ENCODE measurements at regions not wholly inside any gene's neighbourhood (a gene's known extent, or its start where the extent isn't known, plus 50 kb on each side); places are given as distances from the start of the nearest gene placed in this dataset.

- TF ChIP-seq MGA (IDR thresholded peaks at IDR 0.05) (no peak), ARID3A (IDR thresholded peaks at IDR 0.05; ENCODE audit: borderline replicate concordance, low read depth, low read length) (no peak), EHMT2 (IDR thresholded peaks at IDR 0.05) (no peak), ELF2 (CRISPR knock-in tag; IDR thresholded peaks at IDR 0.05) (no peak), EGR1 (conservative IDR thresholded peaks at IDR 0.05) (no peak), ZFX (CRISPR knock-in tag; IDR thresholded peaks at IDR 0.05) (no peak), SOX6 (IDR thresholded peaks at IDR 0.05) (no peak), BRCA1 (IDR thresholded peaks at IDR 0.05) (no peak), BRCA1 (CRISPR knock-in tag; IDR thresholded peaks at IDR 0.05) (no peak), ZC3H8 (IDR thresholded peaks at IDR 0.05) (no peak)
- TF ChIP-seq, protein P1, sequence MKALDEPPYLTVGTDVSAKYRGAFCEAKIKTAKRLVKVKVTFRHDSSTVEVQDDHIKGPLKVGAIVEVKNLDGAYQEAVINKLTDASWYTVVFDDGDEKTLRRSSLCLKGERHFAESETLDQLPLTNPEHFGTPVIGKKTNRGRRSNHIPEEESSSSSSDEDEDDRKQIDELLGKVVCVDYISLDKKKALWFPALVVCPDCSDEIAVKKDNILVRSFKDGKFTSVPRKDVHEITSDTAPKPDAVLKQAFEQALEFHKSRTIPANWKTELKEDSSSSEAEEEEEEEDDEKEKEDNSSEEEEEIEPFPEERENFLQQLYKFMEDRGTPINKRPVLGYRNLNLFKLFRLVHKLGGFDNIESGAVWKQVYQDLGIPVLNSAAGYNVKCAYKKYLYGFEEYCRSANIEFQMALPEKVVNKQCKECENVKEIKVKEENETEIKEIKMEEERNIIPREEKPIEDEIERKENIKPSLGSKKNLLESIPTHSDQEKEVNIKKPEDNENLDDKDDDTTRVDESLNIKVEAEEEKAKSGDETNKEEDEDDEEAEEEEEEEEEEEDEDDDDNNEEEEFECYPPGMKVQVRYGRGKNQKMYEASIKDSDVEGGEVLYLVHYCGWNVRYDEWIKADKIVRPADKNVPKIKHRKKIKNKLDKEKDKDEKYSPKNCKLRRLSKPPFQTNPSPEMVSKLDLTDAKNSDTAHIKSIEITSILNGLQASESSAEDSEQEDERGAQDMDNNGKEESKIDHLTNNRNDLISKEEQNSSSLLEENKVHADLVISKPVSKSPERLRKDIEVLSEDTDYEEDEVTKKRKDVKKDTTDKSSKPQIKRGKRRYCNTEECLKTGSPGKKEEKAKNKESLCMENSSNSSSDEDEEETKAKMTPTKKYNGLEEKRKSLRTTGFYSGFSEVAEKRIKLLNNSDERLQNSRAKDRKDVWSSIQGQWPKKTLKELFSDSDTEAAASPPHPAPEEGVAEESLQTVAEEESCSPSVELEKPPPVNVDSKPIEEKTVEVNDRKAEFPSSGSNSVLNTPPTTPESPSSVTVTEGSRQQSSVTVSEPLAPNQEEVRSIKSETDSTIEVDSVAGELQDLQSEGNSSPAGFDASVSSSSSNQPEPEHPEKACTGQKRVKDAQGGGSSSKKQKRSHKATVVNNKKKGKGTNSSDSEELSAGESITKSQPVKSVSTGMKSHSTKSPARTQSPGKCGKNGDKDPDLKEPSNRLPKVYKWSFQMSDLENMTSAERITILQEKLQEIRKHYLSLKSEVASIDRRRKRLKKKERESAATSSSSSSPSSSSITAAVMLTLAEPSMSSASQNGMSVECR (CRISPR knock-in tag; IDR thresholded peaks at IDR 0.05), result no peak
These were observed 743.3 kb downstream of the CD109 start (continued) for GRCh38 chr6:74439123-74439811.

All from K562 (cell line).